SK-N-SH (cell line): ENCODE measurements at regions not wholly inside any gene's neighbourhood (a gene's known extent, or its start where the extent isn't known, plus 50 kb on each side); places are given as distances from the start of the nearest gene placed in this dataset.

Source experiments
- CHD2 ChIP-seq: fragments of 150-350 bp; IDR thresholded peaks from 2 replicates; pipeline ENCODE4 v1.6.1; 2018; ENCODE audit warnings: low read length; ENCODE audit not compliant: partially characterized antibody
- CTCF ChIP-seq: fragments of 200-600 bp; sonication (generic); IDR thresholded peaks from 2 replicates; pipeline ENCODE4 v1.6.1; 2017; ENCODE audit warnings: antibody characterized with exemption, mild to moderate bottlenecking, moderate library complexity
- EP300 ChIP-seq, 2 experiments: IDR thresholded peaks; 2 replicates each; pipeline versions ENCODE4 v1.4.0 to v1.6.1; 2012; ENCODE audit warnings: borderline replicate concordance in 1 of 2, low read depth in 1 of 2, low read length in 1 of 2
- EZH2phosphoT487 ChIP-seq: fragments of 200-600 bp; sonication (generic); IDR thresholded peaks from 2 replicates; pipeline ENCODE4 v1.6.1; 2017; ENCODE audit warnings: low read depth, mixed run types, mild to moderate bottlenecking, antibody characterized with exemption, moderate library complexity, borderline replicate concordance
- IRF3 ChIP-seq: fragments of 150-350 bp; IDR thresholded peaks from 2 replicates; pipeline ENCODE4 v1.6.1; 2016; ENCODE audit warnings: mild to moderate bottlenecking, low read depth, low read length
- JUND ChIP-seq: IDR thresholded peaks from 2 replicates; pipeline ENCODE4 v1.4.0; 2012
- MAX ChIP-seq: IDR thresholded peaks from 2 replicates; pipeline ENCODE4 v1.4.0; 2012; ENCODE audit warnings: low read depth
- MXI1 ChIP-seq: IDR thresholded peaks from 2 replicates; pipeline ENCODE4 v1.6.1; 2012; ENCODE audit warnings: mild to moderate bottlenecking, low read depth, low read length, improper control_type of control experiment
- NFIC ChIP-seq: IDR thresholded peaks from 2 replicates; pipeline ENCODE4 v1.4.0; 2012; ENCODE audit warnings: borderline replicate concordance
- SMC3 ChIP-seq: IDR thresholded peaks from 2 replicates; pipeline ENCODE4 v1.6.1; 2012; ENCODE audit warnings: low read depth, low read length, improper control_type of control experiment
- ZBTB33 ChIP-seq: IDR thresholded peaks from 2 replicates; pipeline ENCODE4 v1.4.0; 2012; ENCODE audit warnings: low read depth, borderline replicate concordance
- TF ChIP-seq, protein P1 (sequence below): IDR thresholded peaks from 2 replicates; pipeline ENCODE4 v1.4.0; 2012; ENCODE audit warnings: low read depth, borderline replicate concordance

- TF ChIP-seq SMC3 (no peak), CHD2 (no peak), IRF3 (no peak), EP300 (IDR thresholded peaks at IDR 0.05; ENCODE audit: borderline replicate concordance in 1 of 2, low read depth in 1 of 2, low read length in 1 of 2) (no peak), ZBTB33 (no peak), EZH2phosphoT487 (no peak), CTCF (no peak), MAX (no peak), MXI1 (no peak), NFIC (no peak), JUND (no peak)
- TF ChIP-seq, protein P1, sequence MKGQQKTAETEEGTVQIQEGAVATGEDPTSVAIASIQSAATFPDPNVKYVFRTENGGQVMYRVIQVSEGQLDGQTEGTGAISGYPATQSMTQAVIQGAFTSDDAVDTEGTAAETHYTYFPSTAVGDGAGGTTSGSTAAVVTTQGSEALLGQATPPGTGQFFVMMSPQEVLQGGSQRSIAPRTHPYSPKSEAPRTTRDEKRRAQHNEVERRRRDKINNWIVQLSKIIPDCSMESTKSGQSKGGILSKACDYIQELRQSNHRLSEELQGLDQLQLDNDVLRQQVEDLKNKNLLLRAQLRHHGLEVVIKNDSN: no peak
These were observed 376.7 kb upstream of the KLHL4 start for GRCh38 chrX:87140800-87141483.
